Fibroblast of lung (primary cell): ENCODE measurements at regions not wholly inside any gene's neighbourhood (a gene's known extent, or its start where the extent isn't known, plus 50 kb on each side); places are given as distances from the start of the nearest gene placed in this dataset.

Source experiments
- DNase-seq, 2 donors: peaks; one replicate each; pipeline versions ENCODE4 v3.0.0 to v3.0.0-alpha.2; 2010; ENCODE audit warnings: low read depth in 2 of 2
- H2AFZ ChIP-seq: 2 replicates; pipeline ENCODE4 v1.5.1; 2012; ENCODE audit warnings: low read length, control low read depth, inconsistent platforms
- H3K27ac ChIP-seq: 2 replicates; pipeline ENCODE4 v1.5.1; 2011; ENCODE audit warnings: low read length, control low read depth; ENCODE audit not compliant: insufficient read depth
- H3K27me3 ChIP-seq: 2 replicates; pipeline ENCODE4 v1.5.1; 2011; ENCODE audit warnings: mild to moderate bottlenecking, low read length; ENCODE audit not compliant: control insufficient read depth, insufficient read depth
- H3K36me3 ChIP-seq: 2 replicates; pipeline ENCODE4 v1.5.1; 2011; ENCODE audit warnings: low read length; ENCODE audit not compliant: control insufficient read depth, insufficient read depth
- H3K4me1 ChIP-seq: 2 replicates; pipeline ENCODE4 v1.5.1; 2011; ENCODE audit warnings: low read length; ENCODE audit not compliant: control insufficient read depth, insufficient read depth; ENCODE audit errors: extremely low read depth
- H3K4me2 ChIP-seq: 2 replicates; pipeline ENCODE4 v1.5.1; 2011; ENCODE audit warnings: low read length, control low read depth; ENCODE audit not compliant: insufficient read depth; ENCODE audit errors: extremely low read depth
- H3K4me3 ChIP-seq, 4 experiments: fragments of 200-600 bp in 1 of 4; sonication (generic) in 1 of 4; replicated peaks in 1 of 4; 2 replicates each; pipeline ENCODE4 v1.5.1; 2011 to 2016; ENCODE audit warnings: low read length in 4 of 4, low read depth in 3 of 4, mild to moderate bottlenecking in 3 of 4, control low read depth in 2 of 4, inconsistent platforms in 1 of 4, mixed read lengths in 1 of 4; ENCODE audit not compliant: insufficient read depth in 1 of 4; ENCODE audit errors: control extremely low read depth in 1 of 4
- H3K79me2 ChIP-seq: 2 replicates; pipeline ENCODE4 v1.5.1; 2012; ENCODE audit warnings: mild to moderate bottlenecking, low read length, inconsistent platforms; ENCODE audit not compliant: control insufficient read depth, insufficient read depth
- H3K9ac ChIP-seq: 2 replicates; pipeline ENCODE4 v1.5.1; 2011; ENCODE audit warnings: mild to moderate bottlenecking, low read length, control low read depth; ENCODE audit not compliant: insufficient read depth
- H3K9me3 ChIP-seq: 2 replicates; pipeline ENCODE4 v1.5.1; 2012; ENCODE audit warnings: low read depth, low read length; ENCODE audit not compliant: control insufficient read depth, insufficient read depth
- H4K20me1 ChIP-seq: 2 replicates; pipeline ENCODE4 v1.5.1; 2011; ENCODE audit warnings: low read length; ENCODE audit not compliant: control insufficient read depth, insufficient read depth; ENCODE audit errors: extremely low read depth
- EZH2 ChIP-seq: IDR thresholded peaks from 2 replicates; pipeline ENCODE4 v1.5.1; 2012; ENCODE audit warnings: low read length, control low read depth, mild to moderate bottlenecking; ENCODE audit errors: missing control alignments
- TF ChIP-seq, protein P1 (sequence below), 2 donors: IDR thresholded peaks in 1 of 2; conservative IDR thresholded peaks in 1 of 2; 1 replicate in 1 of 2; 2 replicates in 1 of 2; pipeline ENCODE4 v1.5.1; 2011 to 2012; ENCODE audit warnings: low read length in 2 of 2, control low read depth in 1 of 2, inconsistent platforms in 1 of 2, low read depth in 1 of 2, mild to moderate bottlenecking in 1 of 2

- Histone ChIP-seq H2AFZ (no peak overlapping the region), H3K27ac (no peak overlapping the region), H3K4me2 (no peak overlapping the region), H3K36me3 (no peaks in the 10 kb centered on the region), H3K4me1 (no peaks in the 10 kb centered on the region), H3K27me3 (no peaks in the 10 kb centered on the region), H3K9me3 (no peaks in the 10 kb centered on the region), H3K9ac (no peak overlapping the region), H3K79me2 (no peaks in the 10 kb centered on the region), H4K20me1 (no peaks in the 10 kb centered on the region), H3K4me3 (no peak overlapping the region)
- TF ChIP-seq, protein P1, sequence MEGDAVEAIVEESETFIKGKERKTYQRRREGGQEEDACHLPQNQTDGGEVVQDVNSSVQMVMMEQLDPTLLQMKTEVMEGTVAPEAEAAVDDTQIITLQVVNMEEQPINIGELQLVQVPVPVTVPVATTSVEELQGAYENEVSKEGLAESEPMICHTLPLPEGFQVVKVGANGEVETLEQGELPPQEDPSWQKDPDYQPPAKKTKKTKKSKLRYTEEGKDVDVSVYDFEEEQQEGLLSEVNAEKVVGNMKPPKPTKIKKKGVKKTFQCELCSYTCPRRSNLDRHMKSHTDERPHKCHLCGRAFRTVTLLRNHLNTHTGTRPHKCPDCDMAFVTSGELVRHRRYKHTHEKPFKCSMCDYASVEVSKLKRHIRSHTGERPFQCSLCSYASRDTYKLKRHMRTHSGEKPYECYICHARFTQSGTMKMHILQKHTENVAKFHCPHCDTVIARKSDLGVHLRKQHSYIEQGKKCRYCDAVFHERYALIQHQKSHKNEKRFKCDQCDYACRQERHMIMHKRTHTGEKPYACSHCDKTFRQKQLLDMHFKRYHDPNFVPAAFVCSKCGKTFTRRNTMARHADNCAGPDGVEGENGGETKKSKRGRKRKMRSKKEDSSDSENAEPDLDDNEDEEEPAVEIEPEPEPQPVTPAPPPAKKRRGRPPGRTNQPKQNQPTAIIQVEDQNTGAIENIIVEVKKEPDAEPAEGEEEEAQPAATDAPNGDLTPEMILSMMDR (conservative IDR thresholded peaks at IDR 0.05 in 1 of 2, IDR thresholded peaks at IDR 0.05 in 1 of 2; ENCODE audit: low read depth in 1 of 2, low read length in 2 of 2) = no peak
- TF ChIP-seq EZH2 = no peak
- peak in 1 of 2 donors; percentile 33 for DNase-seq
These were observed 388.2 kb downstream of the NEBL start for GRCh38 chr10:20508921-20509320.

GRCh38 chr10:20502903-20503585, 394.1 kb downstream of the NEBL start:
- Histone ChIP-seq H3K4me3 (no peak overlapping the region), H3K9me3 (no peaks in the 10 kb centered on the region), H4K20me1 (no peaks in the 10 kb centered on the region), H3K36me3 (no peaks in the 10 kb centered on the region), H3K27ac (no peak overlapping the region), H3K9ac (no peak overlapping the region), H3K4me2 (no peak overlapping the region), H2AFZ (no peak overlapping the region), H3K79me2 (no peaks in the 10 kb centered on the region), H3K27me3 (no peaks in the 10 kb centered on the region), H3K4me1 (no peaks in the 10 kb centered on the region)
- DNase-seq = no peak
- TF ChIP-seq, protein P1 (conservative IDR thresholded peaks at IDR 0.05 in 1 of 2, IDR thresholded peaks at IDR 0.05 in 1 of 2; ENCODE audit: low read depth in 1 of 2, low read length in 2 of 2) = no peak
- no peak for TF ChIP-seq EZH2

DNA sequence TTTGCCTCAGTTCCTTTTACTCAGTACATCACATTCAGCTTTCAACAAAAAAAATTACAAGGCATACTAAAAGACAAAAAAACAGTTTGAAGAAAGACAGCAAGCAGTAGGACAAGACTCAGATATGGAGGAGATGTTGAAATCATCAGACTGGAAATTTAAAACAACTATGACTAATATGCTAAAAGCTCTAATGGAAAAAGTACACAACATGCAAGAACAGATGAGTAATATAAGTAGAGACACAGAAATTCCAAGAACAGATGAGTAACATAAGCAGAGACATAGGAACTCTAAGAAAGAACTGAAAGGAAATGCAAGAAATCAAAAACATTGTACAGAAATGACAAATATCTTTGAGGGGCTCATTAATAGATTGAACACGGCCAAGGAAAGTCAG, 402.6 kb downstream of the NEBL start:
- Histone ChIP-seq H3K27ac (no peak overlapping the region), H3K36me3 (no peaks in the 10 kb centered on the region), H4K20me1 (no peaks in the 10 kb centered on the region), H3K4me2 (no peak overlapping the region), H3K4me3 (no peak overlapping the region), H3K27me3 (no peaks in the 10 kb centered on the region), H3K9me3 (no peaks in the 10 kb centered on the region), H3K4me1 (no peaks in the 10 kb centered on the region), H3K9ac (no peak overlapping the region), H3K79me2 (no peaks in the 10 kb centered on the region), H2AFZ (no peak overlapping the region)
- peak; percentile 20 to 66 for DNase-seq
- TF ChIP-seq, protein P1 (conservative IDR thresholded peaks at IDR 0.05 in 1 of 2, IDR thresholded peaks at IDR 0.05 in 1 of 2; ENCODE audit: low read depth in 1 of 2, low read length in 2 of 2) = no peak
